Stomach (tissue), 4 donors: ENCODE measurements at regions not wholly inside any gene's neighbourhood (a gene's known extent, or its start where the extent isn't known, plus 50 kb on each side); places are given as distances from the start of the nearest gene placed in this dataset.

Experiments used
- POLR2A ChIP-seq, 4 donors: fragments of 450-650 bp; IDR thresholded peaks; one replicate each; pipeline ENCODE4 v1.6.1; 2016; ENCODE audit warnings: antibody characterized with exemption in 4 of 4, control low read depth in 2 of 4, mild to moderate bottlenecking in 1 of 4, moderate library complexity in 1 of 4
- POLR2AphosphoS5 ChIP-seq, 3 donors: sonication (generic); formaldehyde crosslinking; IDR thresholded peaks; one replicate each; pipeline ENCODE4 v1.6.1; 2016; ENCODE audit warnings: antibody characterized with exemption in 3 of 3
- TF ChIP-seq, protein P1 (sequence below), 7 experiments: fragments of 450-650 bp in 4 of 7; fragments of 200-600 bp in 3 of 7; sonication (generic) in 3 of 7; IDR thresholded peaks; one replicate each; pipeline ENCODE4 v1.5.1; 2016 to 2019; ENCODE audit warnings: antibody characterized with exemption in 7 of 7, control low read depth in 2 of 7, mild to moderate bottlenecking in 1 of 7

DNA sequence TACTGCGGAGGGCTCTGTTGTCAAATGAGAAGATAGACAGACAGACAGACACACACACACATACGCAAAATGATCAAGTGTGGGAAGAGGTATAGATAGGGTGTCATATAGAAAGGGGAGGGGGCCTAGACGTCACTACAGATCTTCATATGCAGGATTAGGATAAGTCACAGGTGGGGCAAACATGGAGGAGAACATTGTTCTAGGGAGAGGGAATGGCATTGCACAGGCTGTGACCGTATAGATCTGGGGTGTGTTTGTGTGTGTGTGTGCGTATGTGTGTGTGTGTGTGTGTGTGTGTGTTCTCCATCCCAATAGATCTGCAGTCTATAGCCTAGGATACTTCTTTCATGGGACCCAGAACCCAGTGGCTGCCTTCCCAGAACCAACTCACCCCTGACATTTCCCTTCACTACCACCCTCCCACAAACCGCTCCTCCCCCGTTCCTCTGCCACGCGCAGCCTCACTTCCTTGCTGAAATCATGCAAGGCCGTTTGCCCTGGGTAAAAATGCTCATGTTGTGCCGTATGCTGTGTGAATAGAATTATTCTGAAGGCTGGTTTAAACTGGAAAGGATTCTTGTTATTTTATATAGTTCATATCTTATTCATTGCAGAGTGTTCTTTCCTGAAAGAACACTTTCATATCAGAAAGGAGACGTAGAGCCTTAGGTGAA lies 50.5 kb upstream of the CCL1 start:
- TF ChIP-seq POLR2A (IDR thresholded peaks at IDR 0.05) (no peak), POLR2AphosphoS5 (IDR thresholded peaks at IDR 0.05) (no peak)
- TF ChIP-seq, protein P1, sequence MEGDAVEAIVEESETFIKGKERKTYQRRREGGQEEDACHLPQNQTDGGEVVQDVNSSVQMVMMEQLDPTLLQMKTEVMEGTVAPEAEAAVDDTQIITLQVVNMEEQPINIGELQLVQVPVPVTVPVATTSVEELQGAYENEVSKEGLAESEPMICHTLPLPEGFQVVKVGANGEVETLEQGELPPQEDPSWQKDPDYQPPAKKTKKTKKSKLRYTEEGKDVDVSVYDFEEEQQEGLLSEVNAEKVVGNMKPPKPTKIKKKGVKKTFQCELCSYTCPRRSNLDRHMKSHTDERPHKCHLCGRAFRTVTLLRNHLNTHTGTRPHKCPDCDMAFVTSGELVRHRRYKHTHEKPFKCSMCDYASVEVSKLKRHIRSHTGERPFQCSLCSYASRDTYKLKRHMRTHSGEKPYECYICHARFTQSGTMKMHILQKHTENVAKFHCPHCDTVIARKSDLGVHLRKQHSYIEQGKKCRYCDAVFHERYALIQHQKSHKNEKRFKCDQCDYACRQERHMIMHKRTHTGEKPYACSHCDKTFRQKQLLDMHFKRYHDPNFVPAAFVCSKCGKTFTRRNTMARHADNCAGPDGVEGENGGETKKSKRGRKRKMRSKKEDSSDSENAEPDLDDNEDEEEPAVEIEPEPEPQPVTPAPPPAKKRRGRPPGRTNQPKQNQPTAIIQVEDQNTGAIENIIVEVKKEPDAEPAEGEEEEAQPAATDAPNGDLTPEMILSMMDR (IDR thresholded peaks at IDR 0.05): no peak
